BLaER1 treated with 17β-estradiol and CSF1 and Interleukin-3, amounts not matched to agents 10 nM and 100 nM (cell line): ENCODE measurements at regions not wholly inside any gene's neighbourhood (a gene's known extent, or its start where the extent isn't known, plus 50 kb on each side); places are given as distances from the start of the nearest gene placed in this dataset.

Experiments
- H3K27ac ChIP-seq, 11 experiments: shearing (Covaris generic); formaldehyde crosslinking; 2 replicates each; pipeline ENCODE4 v1.8.1; 2022
- H3K27me3 ChIP-seq, 11 experiments: shearing (Covaris generic); formaldehyde crosslinking; 2 replicates each; pipeline ENCODE4 v1.8.1; 2022
- H3K36me3 ChIP-seq, 11 experiments: shearing (Covaris generic); formaldehyde crosslinking; 2 replicates each; pipeline ENCODE4 v1.8.1; 2022
- H3K4me1 ChIP-seq, 10 experiments: shearing (Covaris generic); formaldehyde crosslinking; 2 replicates each; pipeline ENCODE4 v1.8.1; 2022
- H3K4me2 ChIP-seq, 11 experiments: shearing (Covaris generic); formaldehyde crosslinking; 2 replicates each; pipeline ENCODE4 v1.8.1; 2022
- H3K4me3 ChIP-seq, 10 experiments: shearing (Covaris generic); formaldehyde crosslinking; 2 replicates each; pipeline ENCODE4 v1.8.1; 2022
- H3K9ac ChIP-seq, 11 experiments: shearing (Covaris generic); formaldehyde crosslinking; 2 replicates each; pipeline ENCODE4 v1.8.1; 2022
- H3K9me3 ChIP-seq, 11 experiments: shearing (Covaris generic); formaldehyde crosslinking; replicated peaks in 1 of 11; 2 replicates each; pipeline ENCODE4 v1.8.1; 2022
- H4K20me1 ChIP-seq, 11 experiments: shearing (Covaris generic); formaldehyde crosslinking; 2 replicates each; pipeline ENCODE4 v1.8.1; 2022
- Cebpa-rat ChIP-seq, 11 experiments: shearing (Covaris generic); IDR thresholded peaks; 2 replicates each; pipeline ENCODE4 v1.8.1; 2022

GRCh38 chr14:47988175-47988574 lies 312.8 kb upstream of the MDGA2 start:
- Histone ChIP-seq H3K9me3 (no peaks in the 10 kb centered on the region), H3K4me3 (no peak overlapping the region), H3K4me2 (no peak overlapping the region), H4K20me1 (no peaks in the 10 kb centered on the region), H3K9ac (no peak overlapping the region), H3K36me3 (no peaks in the 10 kb centered on the region), H3K4me1 (no peaks in the 10 kb centered on the region), H3K27me3 (no peaks in the 10 kb centered on the region), H3K27ac (no peak overlapping the region)
- TF ChIP-seq Cebpa-rat (IDR thresholded peaks at IDR 0.05): no peak

GRCh38 chr14:47978871-47979270 lies 303.5 kb upstream of the MDGA2 start:
- Histone ChIP-seq H3K9ac (no peak overlapping the region), H3K27ac (no peak overlapping the region), H3K4me3 (no peak overlapping the region), H3K36me3 (no peaks in the 10 kb centered on the region), H4K20me1 (no peaks in the 10 kb centered on the region), H3K4me2 (no peak overlapping the region), H3K4me1 (no peaks in the 10 kb centered on the region), H3K9me3 (no peaks in the 10 kb centered on the region), H3K27me3 (no peaks in the 10 kb centered on the region)
- TF ChIP-seq Cebpa-rat (IDR thresholded peaks at IDR 0.05): no peak

- Histone ChIP-seq H3K27ac (no peak overlapping the region), H3K4me1 (no peaks in the 10 kb centered on the region), H3K4me2 (no peak overlapping the region), H4K20me1 (no peaks in the 10 kb centered on the region), H3K27me3 (no peaks in the 10 kb centered on the region), H3K4me3 (no peak overlapping the region), H3K9me3 (no peaks in the 10 kb centered on the region), H3K9ac (no peak overlapping the region), H3K36me3 (no peaks in the 10 kb centered on the region)
- no peak for TF ChIP-seq Cebpa-rat (IDR thresholded peaks at IDR 0.05)
Measured at GRCh38 chr14:47976139-47976538, 300.7 kb upstream of the MDGA2 start.

GRCh38 chr14:47966076-47966810 lies 290.8 kb upstream of the MDGA2 start:
- Histone ChIP-seq H3K9me3 (no peaks in the 10 kb centered on the region), H3K27ac (no peak overlapping the region), H4K20me1 (no peaks in the 10 kb centered on the region), H3K4me1 (peaks cover 0 to 6% (median 0%) of the 10 kb centered on the region in 10 experiments; a peak in 1 of 20 replicates), H3K4me2 (no peak overlapping the region), H3K4me3 (no peak overlapping the region), H3K27me3 (no peaks in the 10 kb centered on the region), H3K36me3 (no peaks in the 10 kb centered on the region), H3K9ac (no peak overlapping the region)
- TF ChIP-seq Cebpa-rat (IDR thresholded peaks at IDR 0.05): no peak

GRCh38 chr14:47961634-47962033 lies 286.2 kb upstream of the MDGA2 start:
- H3K4me2 ChIP-seq: no peak overlapping the region; a peak in 1 of 22 replicates
- H3K9ac ChIP-seq: no peak overlapping the region
- H4K20me1 ChIP-seq: no peaks in the 10 kb centered on the region

GRCh38 chr14:47959740-47960139 lies 284.3 kb upstream of the MDGA2 start:
- H3K36me3 ChIP-seq: no peaks in the 10 kb centered on the region
- no peak overlapping the region for H3K4me3 ChIP-seq
- peaks cover 0 to 6% (median 0%) of the 10 kb centered on the region in 10 experiments; a peak in 1 of 20 replicates for H3K4me1 ChIP-seq
- no peak overlapping the region for H3K27ac ChIP-seq
- TF ChIP-seq Cebpa-rat (IDR thresholded peaks at IDR 0.05): no peak
- no peaks in the 10 kb centered on the region for H3K27me3 ChIP-seq
- H3K4me2 ChIP-seq: no peak overlapping the region
- H4K20me1 ChIP-seq: no peaks in the 10 kb centered on the region
- H3K9ac ChIP-seq: no peak overlapping the region
- no peaks in the 10 kb centered on the region for H3K9me3 ChIP-seq

More at GRCh38 chr14:47961634-47962033, 286.2 kb upstream of the MDGA2 start:
- no peaks in the 10 kb centered on the region for H3K27me3 ChIP-seq
- peaks cover 0 to 6% (median 0%) of the 10 kb centered on the region in 10 experiments; a peak in 1 of 20 replicates for H3K4me1 ChIP-seq
- H3K9me3 ChIP-seq: no peaks in the 10 kb centered on the region
- H3K27ac ChIP-seq: no peak overlapping the region
- no peaks in the 10 kb centered on the region for H3K36me3 ChIP-seq
- no peak overlapping the region for H3K4me3 ChIP-seq
- no peak for TF ChIP-seq Cebpa-rat (IDR thresholded peaks at IDR 0.05)

- no peaks in the 10 kb centered on the region for H3K9me3 ChIP-seq
- H3K36me3 ChIP-seq: no peaks in the 10 kb centered on the region
- no peaks in the 10 kb centered on the region for H3K27me3 ChIP-seq
- no peak overlapping the region for H3K27ac ChIP-seq
- TF ChIP-seq Cebpa-rat (IDR thresholded peaks at IDR 0.05): no peak
- no peak overlapping the region for H3K4me2 ChIP-seq
- no peak overlapping the region for H3K9ac ChIP-seq
- H3K4me3 ChIP-seq: no peak overlapping the region
- no peaks in the 10 kb centered on the region; a peak in 1 of 20 replicates for H3K4me1 ChIP-seq
- H4K20me1 ChIP-seq: no peaks in the 10 kb centered on the region
Measured at GRCh38 chr14:47949006-47949405, 273.6 kb upstream of the MDGA2 start.

GRCh38 chr14:47935332-47935731 lies 259.9 kb upstream of the MDGA2 start:
- Histone ChIP-seq H3K36me3 (no peaks in the 10 kb centered on the region), H4K20me1 (no peaks in the 10 kb centered on the region), H3K9me3 (no peaks in the 10 kb centered on the region), H3K27me3 (no peaks in the 10 kb centered on the region), H3K9ac (peak overlapping the region in 1 of 11 experiments; percentile 31; a peak in 1 of 22 replicates), H3K27ac (no peak overlapping the region; a peak in 1 of 22 replicates), H3K4me1 (peaks cover 0 to 17% (median 9%) of the 10 kb centered on the region in 10 experiments; a peak in 13 of 20 replicates), H3K4me3 (no peak overlapping the region), H3K4me2 (peak overlapping the region in 8 of 11 experiments; percentile 7 to 63 (median 33); a peak in 14 of 22 replicates)
- no peak for TF ChIP-seq Cebpa-rat (IDR thresholded peaks at IDR 0.05)

GRCh38 chr14:47929334-47929733 lies 253.9 kb upstream of the MDGA2 start:
- H3K4me3 ChIP-seq: no peak overlapping the region
- H4K20me1 ChIP-seq: no peaks in the 10 kb centered on the region
- H3K27me3 ChIP-seq: no peaks in the 10 kb centered on the region
- peak overlapping the region in 5 of 11 experiments; percentile 10 to 46 (median 34); a peak in 8 of 22 replicates for H3K4me2 ChIP-seq
- H3K9me3 ChIP-seq: peaks cover 14 to 24% (median 17%) of the 10 kb centered on the region in 11 experiments; a peak in 21 of 22 replicates
- no peak for TF ChIP-seq Cebpa-rat (IDR thresholded peaks at IDR 0.05)
- H3K36me3 ChIP-seq: no peaks in the 10 kb centered on the region
- H3K4me1 ChIP-seq: peaks cover 5 to 15% (median 13%) of the 10 kb centered on the region in 10 experiments; a peak in 17 of 20 replicates
- no peak overlapping the region for H3K9ac ChIP-seq
- H3K27ac ChIP-seq: peak overlapping the region in 2 of 11 experiments; percentile 5 to 35; a peak in 1 of 22 replicates

GRCh38 chr14:47921133-47921532 lies 245.7 kb upstream of the MDGA2 start:
- H3K36me3 ChIP-seq: no peaks in the 10 kb centered on the region
- no peaks in the 10 kb centered on the region for H3K27me3 ChIP-seq
- no peak overlapping the region for H3K4me2 ChIP-seq
- H3K9me3 ChIP-seq: peaks cover under 1 to 14% (median 9%) of the 10 kb centered on the region in 11 experiments; a peak in 20 of 22 replicates
- no peak overlapping the region for H3K9ac ChIP-seq
- H3K4me3 ChIP-seq: no peak overlapping the region
- TF ChIP-seq Cebpa-rat (IDR thresholded peaks at IDR 0.05): no peak
- no peaks in the 10 kb centered on the region for H4K20me1 ChIP-seq
- no peaks in the 10 kb centered on the region for H3K4me1 ChIP-seq
- H3K27ac ChIP-seq: no peak overlapping the region
